GM18951 (cell line): ENCODE measurements at regions not wholly inside any gene's neighbourhood (a gene's known extent, or its start where the extent isn't known, plus 50 kb on each side); places are given as distances from the start of the nearest gene placed in this dataset.
A peak's percentile ranks its signal among the peaks of the same experiment; 100 is the strongest.

Source experiments
- POLR2A ChIP-seq: IDR thresholded peaks from 4 replicates; pipeline ENCODE4 v1.6.1; 2011; ENCODE audit warnings: mild to moderate bottlenecking; ENCODE audit not compliant: insufficient read length, insufficient read depth; ENCODE audit errors: extremely low read depth
- in situ Hi-C: fragments of 300-500 bp; cut with MboI; formaldehyde crosslinking; loops from one replicate; pipeline ENCODE4 v1.12.0; 2022; ENCODE audit warnings: low sequenced_read_pairs, mixed read lengths, inconsistent platforms; ENCODE audit not compliant: unreplicated experiment

GRCh38 chr2:230657462-230657861 lies 55.2 kb upstream of the CAB39 start:
- TF ChIP-seq POLR2A: no peak

GRCh38 chr2:230657906-230658305 lies 54.7 kb upstream of the CAB39 start:
- in situ Hi-C loops: no loop called here

More at GRCh38 chr2:230657462-230657861, 55.2 kb upstream of the CAB39 start:
- in situ Hi-C loops: no loop called here

GRCh38 chr2:230658577-230658876 lies 54.1 kb upstream of the CAB39 start:
- in situ Hi-C loops: no loop called here

More at GRCh38 chr2:230657906-230658305, 54.7 kb upstream of the CAB39 start:
- no peak for TF ChIP-seq POLR2A

GRCh38 chr2:230658877-230659652 lies 53.6 kb upstream of the CAB39 start:
- in situ Hi-C loops: no loop called here
- TF ChIP-seq POLR2A: no peak

More at GRCh38 chr2:230658577-230658876, 54.1 kb upstream of the CAB39 start:
- peak; percentile 18 for TF ChIP-seq POLR2A

- peak; percentile 36 for TF ChIP-seq POLR2A
- in situ Hi-C loops: no loop called here
Measured at GRCh38 chr2:230660294-230661060, 52.2 kb upstream of the CAB39 start.

- no peak for TF ChIP-seq POLR2A
- in situ Hi-C loops: no loop called here
Measured at GRCh38 chr2:230661072-230661957, 51.3 kb upstream of the CAB39 start.
